Stimulated activated naive CD8-positive, alpha-beta T cell treated with anti-CD3 and anti-CD28 coated beads, Interleukin-15, amount 100 ng/mL, for 72 hours (primary cell): ENCODE measurements at regions not wholly inside any gene's neighbourhood (a gene's known extent, or its start where the extent isn't known, plus 50 kb on each side); places are given as distances from the start of the nearest gene placed in this dataset.
"Not testable (repeated sequence)": the region's sequence is repeated elsewhere in the genome, so short reads cannot be mapped to it uniquely, and the experiment has no call there.

Experiments used
- ATAC-seq: fragments of 150-1000 bp; cut with Tn5 transposase; 2 replicates; pipeline ENCODE4 v1.10.0; 2021; ENCODE audit warnings: mild to moderate bottlenecking, moderate library complexity
- DNase-seq, 2 donors: peaks; one replicate each; pipeline ENCODE4 v3.0.0; 2021 to 2022
- H3K27ac Mint-ChIP-seq, 2 donors: one replicate each; pipeline ENCODE4 v1.8.0; 2022; ENCODE audit warnings: mild to moderate bottlenecking in 2 of 2, mixed read lengths in 2 of 2, moderate library complexity in 2 of 2
- H3K27me3 Mint-ChIP-seq: one replicate; pipeline ENCODE4 v1.8.0; 2022; ENCODE audit warnings: mixed read lengths
- H3K4me1 Mint-ChIP-seq: one replicate; pipeline ENCODE4 v1.8.0; 2022; ENCODE audit warnings: mild to moderate bottlenecking, mixed read lengths
- H3K4me3 Mint-ChIP-seq, 2 donors: one replicate each; pipeline ENCODE4 v1.8.0; 2022; ENCODE audit warnings: mild to moderate bottlenecking in 2 of 2, mixed read lengths in 2 of 2, moderate library complexity in 1 of 2
- H3K9me3 Mint-ChIP-seq, 2 donors: one replicate each; pipeline ENCODE4 v1.8.0; 2022; ENCODE audit warnings: mixed read lengths in 2 of 2

DNA sequence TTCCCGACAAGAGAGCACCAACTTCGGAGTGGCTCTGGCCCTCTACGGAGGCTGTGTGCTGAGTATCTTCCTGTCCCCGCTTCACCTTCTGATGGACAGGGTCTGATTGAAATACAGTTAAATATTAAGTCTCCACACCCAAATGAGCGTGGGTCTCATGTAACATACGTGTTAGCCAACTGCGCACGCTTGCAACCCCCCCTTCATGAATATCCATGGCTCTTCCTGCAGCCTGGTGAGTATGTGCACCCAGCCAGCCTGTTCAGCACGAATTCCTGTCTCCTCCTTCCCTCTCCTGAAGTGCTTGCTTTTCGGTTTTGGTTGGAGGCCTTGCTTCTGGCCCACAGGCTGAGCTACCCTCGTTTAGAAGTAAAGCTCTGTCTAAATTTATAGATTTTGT lies 102.9 kb upstream of the FRMD1 start:
- Mint-ChIP-seq H3K9me3 (no peaks in the 10 kb centered on the region), H3K27me3 (peaks cover 26% of the 10 kb centered on the region), H3K27ac (peak overlapping the region; percentile 29 to 53), H3K4me1 (no peaks in the 10 kb centered on the region), H3K4me3 (no peak overlapping the region)
- ATAC-seq, result no peak
- no peak for DNase-seq

GRCh38 chr6:168181316-168181715 lies 102.3 kb upstream of the FRMD1 start:
- no peak for DNase-seq
- H3K4me3 Mint-ChIP-seq, result no peak overlapping the region
- ATAC-seq, result no peak
- H3K27me3 Mint-ChIP-seq, result peaks cover 30% of the 10 kb centered on the region
- H3K9me3 Mint-ChIP-seq, result no peaks in the 10 kb centered on the region
- H3K4me1 Mint-ChIP-seq, result no peaks in the 10 kb centered on the region
- no peak overlapping the region for H3K27ac Mint-ChIP-seq

GRCh38 chr6:168180548-168181011 lies 101.6 kb upstream of the FRMD1 start:
- Mint-ChIP-seq H3K27me3 (peaks cover 30% of the 10 kb centered on the region), H3K27ac (no peak overlapping the region), H3K4me3 (no peak overlapping the region), H3K4me1 (no peaks in the 10 kb centered on the region), H3K9me3 (no peaks in the 10 kb centered on the region)
- ATAC-seq, result no peak
- no peak for DNase-seq

GRCh38 chr6:168179702-168180382 lies 100.8 kb upstream of the FRMD1 start:
- Mint-ChIP-seq H3K9me3 (no peaks in the 10 kb centered on the region), H3K4me3 (no peak overlapping the region), H3K4me1 (no peaks in the 10 kb centered on the region), H3K27me3 (peaks cover 30% of the 10 kb centered on the region), H3K27ac (no peak overlapping the region)
- DNase-seq (no peak), ATAC-seq (no peak)

GRCh38 chr6:168179133-168179532 lies 100.1 kb upstream of the FRMD1 start:
- Mint-ChIP-seq H3K9me3 (no peaks in the 10 kb centered on the region), H3K4me1 (no peaks in the 10 kb centered on the region), H3K27ac (no peak overlapping the region), H3K27me3 (peaks cover 37% of the 10 kb centered on the region), H3K4me3 (no peak overlapping the region)
- ATAC-seq, result no peak
- DNase-seq, result no peak

DNA sequence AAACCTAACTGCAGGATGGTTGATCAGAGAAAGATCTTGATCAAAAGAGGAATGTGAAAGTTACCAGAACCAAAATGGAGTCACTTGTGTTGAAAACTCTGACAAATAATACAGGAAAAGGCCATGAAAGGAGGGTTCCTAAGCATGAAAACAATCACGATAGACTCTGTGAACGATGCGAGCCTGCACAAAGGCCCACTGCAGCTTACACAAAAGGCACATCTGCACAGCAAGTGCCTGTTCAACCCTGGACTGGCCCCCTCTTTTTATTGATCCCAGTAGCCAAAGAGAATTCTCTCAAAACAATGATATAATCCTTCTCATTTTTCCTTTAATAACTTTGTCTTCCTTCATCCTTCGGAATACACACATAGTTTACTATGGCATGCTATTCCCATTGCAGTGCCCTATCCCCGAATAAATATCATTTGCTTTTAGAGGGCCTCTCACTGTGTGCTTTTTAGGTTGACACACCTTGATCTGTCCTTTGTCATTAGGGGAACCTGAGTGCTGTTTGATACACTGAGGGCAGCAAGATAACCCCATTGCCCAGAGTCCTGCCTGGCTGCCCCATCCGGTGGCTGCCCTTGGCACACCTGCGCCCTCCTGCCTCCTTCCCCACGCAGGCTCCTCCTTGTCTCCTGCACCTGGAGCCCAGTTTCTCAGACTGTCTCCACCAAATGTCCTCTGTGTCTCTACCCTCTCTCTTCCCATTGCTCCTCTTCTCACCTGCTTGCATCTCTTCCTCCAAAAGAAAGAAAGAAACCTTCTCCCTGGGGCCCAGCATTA lies 98.3 kb upstream of the FRMD1 start:
- Mint-ChIP-seq H3K27ac (no peak overlapping the region), H3K27me3 (peaks cover 39% of the 10 kb centered on the region), H3K9me3 (no peaks in the 10 kb centered on the region), H3K4me1 (no peaks in the 10 kb centered on the region), H3K4me3 (no peak overlapping the region)
- ATAC-seq, result no peak
- DNase-seq, result no peak

GRCh38 chr6:168171673-168172353 lies 92.8 kb upstream of the FRMD1 start:
- Mint-ChIP-seq H3K4me1 (peaks cover 4% of the 10 kb centered on the region), H3K9me3 (peaks cover 13 to 24% of the 10 kb centered on the region in 2 donors), H3K27me3 (peaks cover 22% of the 10 kb centered on the region), H3K27ac (no peak overlapping the region), H3K4me3 (no peak overlapping the region)
- DNase-seq, result no peak
- no peak for ATAC-seq

- Mint-ChIP-seq H3K27ac (no peak overlapping the region), H3K27me3 (peaks cover 18% of the 10 kb centered on the region), H3K4me3 (no peak overlapping the region), H3K9me3 (peaks cover 13 to 24% of the 10 kb centered on the region in 2 donors), H3K4me1 (peaks cover 4% of the 10 kb centered on the region)
- ATAC-seq (no peak), DNase-seq (no peak)
Measured at GRCh38 chr6:168170841-168171601, 92.0 kb upstream of the FRMD1 start.

GRCh38 chr6:168169624-168170023 lies 90.6 kb upstream of the FRMD1 start:
- ATAC-seq, result no peak
- peaks cover 16% of the 10 kb centered on the region for H3K27me3 Mint-ChIP-seq

GRCh38 chr6:168168936-168169335 lies 89.9 kb upstream of the FRMD1 start:
- ATAC-seq, result peak; percentile 73
- H3K27me3 Mint-ChIP-seq, H3K4me3 Mint-ChIP-seq, H3K27ac Mint-ChIP-seq, H3K4me1 Mint-ChIP-seq: not testable (repeated sequence)
- peaks cover 13 to 24% of the 10 kb centered on the region in 2 donors for H3K9me3 Mint-ChIP-seq
- peak in 1 of 2 donors; percentile 15 for DNase-seq

More at GRCh38 chr6:168169624-168170023, 90.6 kb upstream of the FRMD1 start:
- Mint-ChIP-seq H3K4me1 (peaks cover 4% of the 10 kb centered on the region), H3K4me3 (no peak overlapping the region), H3K27ac (peak overlapping the region in 1 of 2 donors; percentile 5), H3K9me3 (peaks cover 13 to 24% of the 10 kb centered on the region in 2 donors)
- DNase-seq, result no peak

GRCh38 chr6:168168330-168168729 lies 89.3 kb upstream of the FRMD1 start:
- not testable (repeated sequence) for DNase-seq, H3K4me3 Mint-ChIP-seq, ATAC-seq, H3K4me1 Mint-ChIP-seq
- Mint-ChIP-seq H3K27ac (peak overlapping the region in 1 of 2 donors; percentile 72), H3K9me3 (peaks cover 13 to 24% of the 10 kb centered on the region in 2 donors), H3K27me3 (peaks cover 13% of the 10 kb centered on the region)

- no peak for DNase-seq
- ATAC-seq, result no peak
- peaks cover 13 to 24% of the 10 kb centered on the region in 2 donors for H3K9me3 Mint-ChIP-seq
- peaks cover 20% of the 10 kb centered on the region for H3K27me3 Mint-ChIP-seq
- H3K27ac Mint-ChIP-seq, result peak overlapping the region; percentile 72 to 78
- H3K4me3 Mint-ChIP-seq, result no peak overlapping the region
- peaks cover 4% of the 10 kb centered on the region for H3K4me1 Mint-ChIP-seq
Measured at GRCh38 chr6:168167431-168168315, 88.7 kb upstream of the FRMD1 start.

GRCh38 chr6:168166627-168167026 lies 87.6 kb upstream of the FRMD1 start:
- Mint-ChIP-seq H3K4me3 (no peak overlapping the region), H3K27ac (no peak overlapping the region)
- no peak for DNase-seq

DNA sequence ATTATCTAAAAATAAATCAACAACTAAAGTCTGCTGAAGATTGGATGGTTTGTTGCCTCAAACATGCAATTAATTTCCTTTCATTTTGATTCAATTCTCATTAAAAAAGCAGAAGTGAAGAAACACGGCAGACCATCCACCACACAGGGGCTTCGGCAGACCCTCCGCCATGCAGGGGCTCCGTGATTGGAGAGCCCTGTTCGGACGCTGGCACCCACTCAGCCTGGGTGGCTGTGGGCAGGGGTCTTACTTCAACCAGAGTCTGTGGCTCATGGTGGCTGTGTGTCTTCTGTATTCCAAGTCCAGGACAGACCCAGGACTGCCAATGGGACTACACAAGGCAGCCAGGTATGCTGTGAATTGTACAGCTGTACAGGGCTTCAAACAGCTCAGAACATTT lies 86.9 kb upstream of the FRMD1 start:
- H3K27ac Mint-ChIP-seq, result no peak overlapping the region
- H3K4me3 Mint-ChIP-seq, result no peak overlapping the region
- peaks cover 13% of the 10 kb centered on the region for H3K27me3 Mint-ChIP-seq
- H3K4me1 Mint-ChIP-seq, result peaks cover 4% of the 10 kb centered on the region
- ATAC-seq, result no peak
- DNase-seq, result no peak
- H3K9me3 Mint-ChIP-seq, result peaks cover 10 to 24% of the 10 kb centered on the region in 2 donors

More at GRCh38 chr6:168166627-168167026, 87.6 kb upstream of the FRMD1 start:
- peaks cover 4% of the 10 kb centered on the region for H3K4me1 Mint-ChIP-seq
- H3K27me3 Mint-ChIP-seq, result peaks cover 20% of the 10 kb centered on the region
- H3K9me3 Mint-ChIP-seq, result peaks cover 13 to 24% of the 10 kb centered on the region in 2 donors
- ATAC-seq, result no peak
